H9 (cell line): ENCODE measurements at regions not wholly inside any gene's neighbourhood (a gene's known extent, or its start where the extent isn't known, plus 50 kb on each side); places are given as distances from the start of the nearest gene placed in this dataset.

Source experiments
- DNase-seq: peaks from one replicate; pipeline ENCODE4 v3.0.0-alpha.2; 2017
- H2AFZ ChIP-seq: one replicate; pipeline ENCODE4 v1.6.1; 2013; ENCODE audit warnings: mild to moderate bottlenecking, low read length, control low read depth, moderate library complexity
- H2AK5ac ChIP-seq: 2 replicates; pipeline ENCODE4 v1.6.1; 2013; ENCODE audit warnings: low read length, control low read depth, mixed read lengths; ENCODE audit not compliant: insufficient read length
- H2BK120ac ChIP-seq: one replicate; pipeline ENCODE4 v1.6.1; 2013; ENCODE audit warnings: low read depth, mild to moderate bottlenecking, low read length, control low read depth, inconsistent platforms; ENCODE audit not compliant: poor library complexity, severe bottlenecking
- H2BK12ac ChIP-seq: 2 replicates; pipeline ENCODE4 v1.6.1; 2013; ENCODE audit warnings: low read length, control low read depth, mixed read lengths, low read depth; ENCODE audit not compliant: insufficient read length
- H2BK15ac ChIP-seq: 2 replicates; pipeline ENCODE4 v1.6.1; 2013; ENCODE audit warnings: low read depth, low read length, control low read depth
- H2BK20ac ChIP-seq: one replicate; pipeline ENCODE4 v1.6.1; 2013; ENCODE audit warnings: low read depth, mild to moderate bottlenecking, low read length, control low read depth, inconsistent platforms; ENCODE audit not compliant: poor library complexity, severe bottlenecking
- H2BK5ac ChIP-seq: 2 replicates; pipeline ENCODE4 v1.6.1; 2013; ENCODE audit warnings: low read length, control low read depth, mixed read lengths; ENCODE audit not compliant: insufficient read length
- H3K14ac ChIP-seq: 2 replicates; pipeline ENCODE4 v1.6.1; 2013; ENCODE audit warnings: low read length, control low read depth; ENCODE audit not compliant: insufficient read depth
- H3K18ac ChIP-seq: 2 replicates; pipeline ENCODE4 v1.6.1; 2013; ENCODE audit warnings: low read depth, mild to moderate bottlenecking, mixed read lengths, low read length, control low read depth; ENCODE audit not compliant: insufficient read length
- H3K23ac ChIP-seq: 2 replicates; pipeline ENCODE4 v1.6.1; 2013; ENCODE audit warnings: low read length, control low read depth, mixed read lengths, low read depth; ENCODE audit not compliant: insufficient read length
- H3K23me2 ChIP-seq: 2 replicates; pipeline ENCODE4 v1.6.1; 2013; ENCODE audit warnings: low read depth, mild to moderate bottlenecking, mixed read lengths, low read length, control low read depth; ENCODE audit not compliant: insufficient read length, poor library complexity, severe bottlenecking
- H3K27ac ChIP-seq: 2 replicates; pipeline ENCODE4 v1.5.1; 2013; ENCODE audit warnings: low read length, control low read depth, mixed read lengths, low read depth; ENCODE audit not compliant: insufficient read length
- H3K27me3 ChIP-seq: 2 replicates; pipeline ENCODE4 v1.6.1; 2013; ENCODE audit warnings: low read length, control low read depth, inconsistent platforms; ENCODE audit not compliant: insufficient read depth
- H3K4ac ChIP-seq: 2 replicates; pipeline ENCODE4 v1.6.1; 2013; ENCODE audit warnings: low read depth, mild to moderate bottlenecking, control low read depth, inconsistent platforms, low read length, moderate library complexity
- H3K4me1 ChIP-seq: 2 replicates; pipeline ENCODE4 v1.6.1; 2013; ENCODE audit warnings: low read length, control low read depth, inconsistent platforms; ENCODE audit not compliant: insufficient read depth
- H3K4me2 ChIP-seq: 2 replicates; pipeline ENCODE4 v1.6.1; 2013; ENCODE audit warnings: low read length, control low read depth, mixed read lengths; ENCODE audit not compliant: insufficient read length, insufficient read depth
- H3K56ac ChIP-seq: 2 replicates; pipeline ENCODE4 v1.6.1; 2013; ENCODE audit warnings: low read depth, mild to moderate bottlenecking, mixed read lengths, low read length, control low read depth; ENCODE audit not compliant: insufficient read length
- H3K79me1 ChIP-seq: 2 replicates; pipeline ENCODE4 v1.6.1; 2013; ENCODE audit warnings: low read depth, mild to moderate bottlenecking, moderate library complexity, low read length, control low read depth, inconsistent platforms; ENCODE audit not compliant: insufficient read depth, poor library complexity, severe bottlenecking
- H3K79me2 ChIP-seq: 2 replicates; pipeline ENCODE4 v1.6.1; 2013; ENCODE audit warnings: low read length, control low read depth, inconsistent platforms; ENCODE audit not compliant: insufficient read depth
- H3K9ac ChIP-seq: 2 replicates; pipeline ENCODE4 v1.6.1; 2013; ENCODE audit warnings: low read length, control low read depth, mixed read lengths; ENCODE audit not compliant: insufficient read length; ENCODE audit errors: extremely low read depth
- H3K9me3 ChIP-seq: one replicate; pipeline ENCODE4 v1.6.1; 2013; ENCODE audit warnings: low read depth, low read length, inconsistent platforms; ENCODE audit not compliant: control insufficient read depth
- H3T11ph ChIP-seq: one replicate; pipeline ENCODE4 v1.6.1; 2013; ENCODE audit warnings: mild to moderate bottlenecking, low read length, control low read depth, inconsistent platforms
- H4K20me1 ChIP-seq: one replicate; pipeline ENCODE4 v1.6.1; 2013; ENCODE audit not compliant: control insufficient read depth, insufficient read length, insufficient read depth
- H4K5ac ChIP-seq: 2 replicates; pipeline ENCODE4 v1.6.1; 2013; ENCODE audit warnings: low read depth, mild to moderate bottlenecking, mixed read lengths, low read length, control low read depth; ENCODE audit not compliant: insufficient read length
- H4K8ac ChIP-seq: replicated peaks from 2 replicates; pipeline ENCODE4 v1.6.1; 2013; ENCODE audit warnings: low read length, control low read depth, mixed read lengths, low read depth; ENCODE audit not compliant: insufficient read length
- H4K91ac ChIP-seq: 2 replicates; pipeline ENCODE4 v1.6.1; 2013; ENCODE audit warnings: low read depth, mild to moderate bottlenecking, moderate library complexity, mixed read lengths, low read length, control low read depth; ENCODE audit not compliant: insufficient read length
- H3K27ac Mint-ChIP-seq, 3 experiments: 2 replicates in 2 of 3; 3 replicates in 1 of 3; pipeline ENCODE4 v1.8.0; 2020 to 2021; ENCODE audit warnings: mixed read lengths in 3 of 3, mild to moderate bottlenecking in 1 of 3, moderate library complexity in 1 of 3
- H3K27me3 Mint-ChIP-seq: 2 replicates; pipeline ENCODE4 v1.8.0; 2021; ENCODE audit warnings: low read depth, mild to moderate bottlenecking, moderate library complexity, mixed read lengths
- H3K36me3 Mint-ChIP-seq, 3 experiments: 2 replicates in 2 of 3; 3 replicates in 1 of 3; pipeline ENCODE4 v1.8.0; 2020 to 2021; ENCODE audit warnings: low read depth in 3 of 3, mixed read lengths in 3 of 3; ENCODE audit not compliant: insufficient read depth in 1 of 3
- H3K4me1 Mint-ChIP-seq, 2 experiments: 2 replicates each; pipeline ENCODE4 v1.8.0; 2020; ENCODE audit warnings: mixed read lengths in 2 of 2
- H3K4me3 Mint-ChIP-seq, 2 experiments: 2 replicates in 1 of 2; 3 replicates in 1 of 2; pipeline ENCODE4 v1.8.0; 2020 to 2021; ENCODE audit warnings: mild to moderate bottlenecking in 2 of 2, mixed read lengths in 2 of 2, moderate library complexity in 1 of 2
- H3K9me3 Mint-ChIP-seq, 2 experiments: 2 replicates in 1 of 2; 3 replicates in 1 of 2; pipeline ENCODE4 v1.8.0; 2020; ENCODE audit warnings: mild to moderate bottlenecking in 2 of 2, mixed read lengths in 2 of 2, moderate library complexity in 1 of 2
- WGBS: extraction: QIAGEN DNeasy Blood & Tissue Kit; methylation state at CpG from one replicate; pipeline ENCODE4 v1.1.7; 2013; ENCODE audit warnings: missing lambda C conversion rate, low lambda C conversion rate, mixed read lengths; ENCODE audit not compliant: insufficient read length; ENCODE audit errors: extremely low coverage; 5-methylcytosine and 5-hydroxymethylcytosine counted together
- TF ChIP-seq, protein P1 (sequence below): fragments of 200-600 bp; sonication (generic); conservative IDR thresholded peaks from 3 replicates; pipeline ENCODE4 v1.8.0; 2021; ENCODE audit warnings: antibody characterized with exemption, mild to moderate bottlenecking

DNA sequence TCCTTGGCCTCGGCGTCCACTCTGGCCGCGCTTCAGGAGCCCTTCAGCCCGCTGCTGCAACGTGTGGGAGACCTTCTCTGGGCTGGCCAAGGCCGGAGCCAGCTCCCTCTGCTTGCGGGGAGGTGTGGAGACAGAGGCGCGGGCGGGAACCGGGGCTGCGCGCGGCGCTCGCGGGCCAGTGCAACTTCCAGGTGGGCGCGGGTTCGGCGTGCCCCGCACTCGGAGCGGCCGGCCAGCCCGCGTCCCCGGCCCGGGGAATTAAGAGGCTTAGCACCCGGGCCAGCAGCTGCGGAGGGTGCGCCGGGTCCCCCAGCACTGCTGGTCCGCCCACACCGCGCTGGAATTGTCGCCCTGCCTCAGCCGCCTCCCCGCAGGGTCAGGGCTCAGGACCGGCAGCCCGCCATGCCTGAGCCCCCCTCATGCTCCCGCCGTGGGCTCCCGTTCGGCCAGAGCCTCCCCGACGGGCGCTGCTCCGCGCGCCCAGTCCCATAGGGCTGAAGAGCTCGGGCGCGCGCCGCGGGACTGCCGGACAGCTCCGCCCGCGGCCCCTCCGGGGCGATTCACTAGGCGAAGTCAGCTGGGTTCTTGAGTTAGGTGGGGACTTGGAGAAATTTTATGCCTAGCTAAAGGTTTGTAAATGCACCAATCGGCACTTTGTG lies 673.9 kb downstream of the SLC16A7 start:
- DNase-seq, result no peak
- no peaks in the 10 kb centered on the region for H3K27me3 ChIP-seq
- H2AK5ac ChIP-seq, result no peak overlapping the region
- H3K18ac ChIP-seq, result no peak overlapping the region
- no peak overlapping the region for H2BK20ac ChIP-seq
- Mint-ChIP-seq H3K9me3 (peaks cover 3 to 7% of the 10 kb centered on the region in 2 experiments; a peak in 3 of 5 replicates), H3K4me3 (no peak overlapping the region), H3K27me3 (no peaks in the 10 kb centered on the region), H3K27ac (no peak overlapping the region), H3K36me3 (no peaks in the 10 kb centered on the region; a peak in 1 of 7 replicates), H3K4me1 (no peaks in the 10 kb centered on the region)
- H2BK5ac ChIP-seq, result no peak overlapping the region
- no peaks in the 10 kb centered on the region for H3K79me2 ChIP-seq
- H3K79me1 ChIP-seq, result no peaks in the 10 kb centered on the region
- H2BK15ac ChIP-seq, result no peak overlapping the region
- no CpG with 5 or more reads among the region's 66 CpGs for WGBS
- no peak overlapping the region for H4K8ac ChIP-seq
- no peak overlapping the region for H3K27ac ChIP-seq
- H2BK12ac ChIP-seq, result no peak overlapping the region
- no peaks in the 10 kb centered on the region for H4K20me1 ChIP-seq
- H3T11ph ChIP-seq, result no peak overlapping the region
- H2BK120ac ChIP-seq, result no peak overlapping the region
- H3K4ac ChIP-seq, result no peak overlapping the region
- H4K91ac ChIP-seq, result no peak overlapping the region
- no peaks in the 10 kb centered on the region for H3K23me2 ChIP-seq
- no peak overlapping the region for H3K23ac ChIP-seq
- no peak overlapping the region for H3K4me2 ChIP-seq
- H4K5ac ChIP-seq, result no peak overlapping the region
- no peaks in the 10 kb centered on the region for H3K9me3 ChIP-seq
- no peak overlapping the region for H3K56ac ChIP-seq
- TF ChIP-seq, protein P1, sequence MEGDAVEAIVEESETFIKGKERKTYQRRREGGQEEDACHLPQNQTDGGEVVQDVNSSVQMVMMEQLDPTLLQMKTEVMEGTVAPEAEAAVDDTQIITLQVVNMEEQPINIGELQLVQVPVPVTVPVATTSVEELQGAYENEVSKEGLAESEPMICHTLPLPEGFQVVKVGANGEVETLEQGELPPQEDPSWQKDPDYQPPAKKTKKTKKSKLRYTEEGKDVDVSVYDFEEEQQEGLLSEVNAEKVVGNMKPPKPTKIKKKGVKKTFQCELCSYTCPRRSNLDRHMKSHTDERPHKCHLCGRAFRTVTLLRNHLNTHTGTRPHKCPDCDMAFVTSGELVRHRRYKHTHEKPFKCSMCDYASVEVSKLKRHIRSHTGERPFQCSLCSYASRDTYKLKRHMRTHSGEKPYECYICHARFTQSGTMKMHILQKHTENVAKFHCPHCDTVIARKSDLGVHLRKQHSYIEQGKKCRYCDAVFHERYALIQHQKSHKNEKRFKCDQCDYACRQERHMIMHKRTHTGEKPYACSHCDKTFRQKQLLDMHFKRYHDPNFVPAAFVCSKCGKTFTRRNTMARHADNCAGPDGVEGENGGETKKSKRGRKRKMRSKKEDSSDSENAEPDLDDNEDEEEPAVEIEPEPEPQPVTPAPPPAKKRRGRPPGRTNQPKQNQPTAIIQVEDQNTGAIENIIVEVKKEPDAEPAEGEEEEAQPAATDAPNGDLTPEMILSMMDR, result no peak
- H2AFZ ChIP-seq, result no peak overlapping the region
- H3K14ac ChIP-seq, result no peak overlapping the region
- H3K4me1 ChIP-seq, result no peaks in the 10 kb centered on the region
- H3K9ac ChIP-seq, result no peak overlapping the region
